HG03439 (cell line): ENCODE measurements at regions not wholly inside any gene's neighbourhood (a gene's known extent, or its start where the extent isn't known, plus 50 kb on each side); places are given as distances from the start of the nearest gene placed in this dataset.

ENCODE experiments used
- ATAC-seq: cut with Tn5 transposase; IDR thresholded peaks from one replicate; pipeline ENCODE4 v1.9.1; 2021; ENCODE audit warnings: mild to moderate bottlenecking, moderate library complexity; ENCODE audit not compliant: unreplicated experiment

DNA sequence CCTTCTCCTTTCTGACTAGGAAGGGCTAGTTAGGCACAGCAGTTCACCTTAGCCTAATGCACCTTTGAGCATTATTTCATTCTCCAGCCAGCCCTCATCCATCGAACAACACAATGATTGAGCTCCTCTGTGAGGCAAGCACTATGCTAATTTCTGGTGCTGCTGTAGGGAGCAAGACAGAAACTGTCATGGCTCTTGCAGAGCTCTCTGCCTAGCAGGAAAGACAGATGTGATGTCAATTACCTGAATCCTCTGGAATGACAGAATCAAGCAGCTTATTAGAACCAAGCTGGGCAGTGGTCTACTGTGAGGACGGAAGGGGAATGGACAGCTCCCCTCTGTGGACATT is 256.1 kb upstream of the NOCT start:
- ATAC-seq: no peak

DNA sequence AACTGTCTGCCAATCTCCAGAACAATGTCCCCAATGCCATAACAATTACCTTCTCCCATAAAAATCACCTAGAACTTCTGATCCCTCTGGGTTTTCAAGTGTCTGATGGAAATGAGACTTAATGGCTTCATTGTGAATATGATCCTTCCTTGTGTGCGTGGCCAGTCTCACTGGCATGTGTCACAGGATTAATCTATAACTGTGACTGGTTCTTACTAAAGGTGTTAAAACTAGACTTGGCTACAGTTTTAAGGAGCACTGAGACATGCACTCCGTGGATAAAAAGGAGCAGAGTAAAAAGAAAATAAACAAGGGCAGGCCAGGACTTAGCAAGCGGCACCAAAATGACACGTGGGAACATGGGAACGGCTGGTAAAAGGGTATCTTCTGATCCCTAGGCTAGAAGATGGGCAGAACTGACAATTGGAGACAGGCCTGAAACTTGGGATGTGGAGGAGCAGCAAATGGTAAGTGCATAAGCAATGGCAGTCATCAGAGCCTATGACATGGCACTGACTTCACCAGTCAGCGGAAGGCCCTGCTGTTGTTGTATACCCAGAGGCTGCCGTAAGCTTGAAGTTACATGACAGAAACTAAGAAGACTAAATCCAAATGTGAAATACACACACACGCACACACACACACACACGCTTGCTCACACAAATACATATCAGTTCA is 256.6 kb upstream of the NOCT start:
- no peak for ATAC-seq

DNA sequence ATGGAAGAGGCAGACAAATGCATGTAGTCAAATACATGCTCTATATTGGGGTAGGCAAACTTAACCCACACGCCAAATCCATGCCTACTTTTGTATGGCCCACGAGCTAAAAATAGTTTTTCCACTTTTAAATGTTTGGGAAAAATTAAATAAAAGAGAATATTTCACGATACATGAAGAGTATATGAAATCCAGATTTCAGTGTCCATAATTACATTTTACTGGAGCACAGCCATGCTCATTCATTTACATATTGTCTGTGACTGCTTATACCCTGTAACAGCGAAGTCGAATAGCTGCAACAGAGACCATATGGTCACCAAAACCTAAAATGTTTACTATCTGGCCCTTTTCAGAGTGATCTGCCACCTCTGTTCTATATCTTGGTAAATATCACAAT is 257.4 kb upstream of the NOCT start:
- ATAC-seq: no peak

DNA sequence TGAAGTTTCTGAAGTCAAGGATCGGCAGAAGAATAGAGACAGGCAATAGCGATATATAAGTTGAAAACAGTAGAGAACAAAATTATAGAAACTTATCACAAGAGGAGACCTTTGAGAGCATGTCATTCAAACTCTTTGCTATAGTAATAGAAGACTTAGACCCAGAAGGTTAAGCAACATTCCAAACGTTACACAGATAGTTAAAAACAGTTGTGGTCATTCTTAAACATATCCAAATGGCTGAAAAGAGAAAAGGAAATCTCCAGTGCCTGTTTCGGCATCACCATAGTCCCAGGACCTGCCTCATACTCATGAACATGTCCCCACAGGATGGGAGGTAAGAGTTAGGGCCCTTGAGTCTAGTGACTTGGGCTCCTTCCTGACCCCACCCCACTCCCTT is 258.1 kb upstream of the NOCT start:
- no peak for ATAC-seq

DNA sequence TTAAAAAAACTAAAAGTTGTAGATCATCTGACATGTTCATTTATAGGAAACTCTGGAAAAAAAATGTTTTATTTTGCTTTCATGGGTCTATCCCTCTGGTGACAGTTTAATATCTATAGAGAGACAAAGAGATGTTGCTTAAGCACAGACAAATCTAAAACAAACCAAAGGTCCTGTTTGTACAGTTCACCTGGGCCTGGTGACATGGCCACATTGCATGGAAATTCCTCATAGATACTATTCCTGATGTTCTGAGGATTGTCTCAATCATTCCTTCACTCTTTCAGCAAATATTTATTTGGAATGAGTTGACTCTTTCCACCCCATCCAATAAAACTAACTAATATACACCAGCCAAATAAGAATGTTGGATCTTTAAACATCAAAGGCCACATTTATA is 259.1 kb upstream of the NOCT start:
- ATAC-seq: no peak

DNA sequence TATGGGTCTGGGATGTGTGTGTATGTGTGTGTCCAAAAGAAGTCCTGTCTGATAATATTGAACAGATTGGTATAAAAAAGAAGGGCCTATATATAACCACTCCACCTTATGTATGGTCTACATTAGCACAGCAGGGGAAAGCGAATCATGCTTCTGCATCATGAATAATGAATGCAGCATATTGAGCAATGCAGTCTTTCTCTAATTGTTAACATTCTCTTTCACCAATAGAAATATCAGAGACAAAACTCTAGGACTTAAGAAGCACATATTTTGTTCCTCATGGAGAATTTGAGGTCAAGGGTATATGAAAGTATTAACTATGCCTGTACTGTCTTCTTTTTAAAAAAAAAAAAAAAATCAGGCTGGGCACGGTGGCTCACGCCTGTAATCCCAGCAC is 264.3 kb upstream of the NOCT start:
- no peak for ATAC-seq

DNA sequence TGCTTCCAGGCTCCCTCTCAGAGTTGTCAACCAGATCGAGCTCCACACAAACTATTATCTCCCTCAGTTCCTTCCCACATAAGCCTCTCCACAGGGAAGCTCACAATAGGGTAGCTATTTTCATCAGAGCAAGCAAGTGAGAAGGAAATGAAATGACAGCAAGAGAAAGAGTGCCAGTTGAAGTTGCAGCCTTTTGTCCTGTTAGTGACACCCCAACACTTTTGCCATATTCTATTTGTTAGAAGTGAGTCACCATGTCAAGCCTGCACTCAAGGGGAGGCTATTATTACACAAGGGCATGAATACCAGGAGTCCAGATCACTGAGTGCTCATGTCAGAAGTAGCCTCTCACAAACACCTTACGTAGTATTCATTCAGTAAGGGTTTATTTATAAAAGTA is 266.3 kb upstream of the NOCT start:
- ATAC-seq: no peak

DNA sequence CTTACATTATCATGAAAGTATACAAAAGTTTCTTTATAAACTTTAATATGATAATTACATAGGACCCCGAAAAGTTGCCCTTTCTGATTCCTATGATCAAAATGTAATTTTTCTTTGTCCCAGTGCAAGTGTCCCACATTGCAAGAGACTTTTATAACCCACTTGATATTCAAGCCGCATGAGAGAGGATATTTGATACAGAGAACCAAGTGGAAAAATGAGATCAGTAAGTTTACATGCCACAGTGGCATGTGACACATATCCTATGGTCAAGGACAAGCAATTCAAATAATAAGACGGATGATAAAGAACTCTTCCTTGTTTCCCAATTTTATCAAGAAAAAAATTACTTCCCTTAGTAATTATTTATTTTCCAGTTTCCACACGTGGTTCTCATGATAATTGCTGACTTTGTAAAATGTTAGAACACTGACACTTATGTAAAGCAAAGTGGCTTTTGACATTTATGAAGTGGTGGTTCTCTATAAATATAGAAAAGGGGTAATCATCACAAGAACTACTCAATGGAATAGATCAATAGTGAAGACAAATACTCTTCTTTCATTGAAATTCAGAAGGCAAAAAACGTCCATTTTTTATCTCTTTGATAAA is 273.7 kb upstream of the NOCT start:
- no peak for ATAC-seq

DNA sequence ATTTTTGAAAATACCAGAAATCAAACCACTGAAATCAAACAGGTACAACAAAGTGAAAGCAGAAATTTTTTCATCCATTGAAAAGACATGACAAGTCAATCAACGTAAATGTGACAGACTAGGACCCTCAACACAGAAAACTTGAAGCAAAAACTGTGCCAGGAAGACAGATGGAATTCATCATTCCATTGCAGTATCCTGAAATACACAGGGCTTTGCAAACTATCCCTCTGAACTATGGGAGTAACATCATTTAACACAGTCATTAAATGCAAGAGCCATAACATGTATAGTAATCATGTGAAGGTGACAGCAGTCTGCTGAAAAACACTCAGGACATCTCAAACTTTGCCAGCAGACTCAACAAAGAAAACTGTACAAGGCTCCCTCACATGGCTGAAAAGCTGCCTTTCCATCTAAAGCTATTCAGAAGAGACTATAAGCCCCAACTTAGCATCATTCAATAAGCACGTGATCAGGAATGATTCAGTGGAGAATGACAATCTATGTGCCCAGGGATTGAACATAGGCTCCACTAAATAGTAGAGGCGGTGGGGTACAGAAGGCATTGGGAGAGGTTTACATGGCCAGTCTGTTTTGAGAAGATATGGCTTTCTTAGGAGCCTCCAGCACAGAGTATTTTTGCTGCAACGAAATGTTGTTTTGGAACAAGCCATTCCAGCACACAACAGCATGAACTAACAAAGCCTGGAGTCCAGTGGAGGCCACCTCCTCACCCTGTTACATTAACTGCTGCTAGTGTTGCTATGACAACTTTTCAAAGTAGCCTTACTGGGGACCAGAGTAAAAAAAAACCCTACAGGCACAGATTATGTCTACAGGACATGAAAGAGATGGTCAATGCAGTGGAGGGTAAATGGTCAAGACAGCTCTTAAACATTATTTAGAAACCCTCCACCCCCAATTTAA is 274.5 kb upstream of the NOCT start:
- ATAC-seq: no peak

DNA sequence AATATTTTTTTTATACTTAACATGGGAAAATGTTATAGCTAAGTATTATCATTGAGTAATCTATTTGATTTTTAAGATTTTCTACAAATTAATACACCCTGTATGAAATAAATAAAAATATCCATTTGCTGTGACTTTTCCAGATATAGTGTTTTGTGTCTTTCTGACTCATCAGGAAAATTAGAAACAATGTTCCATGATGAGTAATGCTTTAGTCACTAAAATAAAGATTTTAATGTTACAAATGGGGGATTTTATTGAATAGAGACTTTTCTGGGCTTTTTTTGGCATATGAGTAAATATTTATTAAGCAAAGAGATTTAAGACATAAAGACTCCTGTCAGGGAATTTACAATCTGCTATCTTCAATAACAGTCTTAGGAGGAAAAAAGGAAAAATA is 279.2 kb upstream of the NOCT start:
- ATAC-seq: no peak

DNA sequence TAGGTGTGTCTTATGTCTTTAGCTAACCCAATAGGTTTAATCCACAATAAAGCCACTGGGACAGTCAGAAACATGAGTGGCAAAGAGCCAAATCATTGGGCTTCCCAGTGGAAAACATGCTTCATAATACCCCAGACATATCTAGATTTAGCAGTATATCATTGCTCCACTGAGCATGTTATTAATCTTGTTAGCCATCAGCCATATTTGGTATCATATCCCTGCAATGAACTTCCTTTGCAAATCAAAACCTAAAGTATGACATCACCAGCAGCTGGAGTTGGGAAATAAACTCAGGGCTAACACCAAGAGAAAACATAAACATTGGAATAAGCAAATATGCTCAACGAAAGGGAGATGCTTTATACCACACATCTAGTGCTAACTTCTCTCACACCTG is 280.8 kb upstream of the NOCT start:
- ATAC-seq: no peak

DNA sequence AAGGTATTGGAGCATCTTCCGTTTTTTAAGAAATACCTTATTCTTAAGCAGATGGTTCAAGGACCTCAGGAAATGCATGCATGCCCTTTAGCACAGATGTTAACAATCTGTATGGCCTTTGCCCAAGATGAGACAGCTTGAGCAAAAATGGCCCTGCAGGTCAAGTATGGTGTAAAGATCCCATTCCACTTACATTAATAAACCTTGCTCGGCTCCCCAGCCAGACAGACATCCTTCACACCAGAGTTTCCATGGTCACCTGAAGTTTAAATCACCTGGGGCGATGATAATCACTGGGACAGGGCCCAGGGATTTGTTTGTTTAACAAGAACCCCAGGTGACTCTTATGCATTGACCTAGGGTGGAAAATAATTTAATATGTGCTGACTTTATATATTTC is 287.0 kb upstream of the NOCT start:
- no peak for ATAC-seq

DNA sequence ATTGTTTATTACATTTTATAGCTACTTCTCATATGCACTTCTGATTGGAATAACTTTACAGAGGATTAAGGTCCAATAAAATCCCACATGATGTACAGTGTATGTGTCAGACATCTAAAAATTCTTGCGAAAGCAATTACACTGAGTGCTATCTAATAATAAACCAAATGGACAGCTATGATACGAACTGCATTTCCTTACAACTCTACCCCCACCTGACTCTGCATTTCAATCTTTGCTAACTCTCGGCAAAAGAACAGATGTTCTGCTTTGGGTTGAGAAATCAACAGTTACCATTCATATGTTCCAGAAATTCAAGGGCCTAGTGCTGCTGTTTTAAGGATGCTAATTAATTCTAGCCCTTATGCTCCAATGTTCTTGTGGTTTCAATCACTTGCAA is 287.9 kb upstream of the NOCT start:
- ATAC-seq: no peak

DNA sequence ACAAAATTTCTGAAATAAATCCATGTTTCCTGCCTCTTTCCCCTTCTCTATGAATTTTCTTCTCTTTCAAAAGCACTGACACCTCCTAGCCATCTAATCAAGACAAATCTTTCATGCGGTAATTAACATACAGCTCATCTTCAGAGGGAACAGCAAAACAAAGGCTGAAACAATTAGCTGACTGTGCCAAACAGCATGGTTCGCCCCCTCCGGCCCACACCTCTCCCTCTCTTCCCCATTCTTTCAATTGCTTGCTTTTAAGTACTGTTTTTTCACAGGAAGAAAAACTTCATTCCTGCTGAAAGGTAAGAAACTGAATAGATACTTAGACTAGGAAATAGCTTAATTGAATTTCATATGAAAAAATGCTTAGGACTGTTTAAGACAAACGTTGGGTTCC is 291.1 kb upstream of the NOCT start:
- ATAC-seq: no peak

DNA sequence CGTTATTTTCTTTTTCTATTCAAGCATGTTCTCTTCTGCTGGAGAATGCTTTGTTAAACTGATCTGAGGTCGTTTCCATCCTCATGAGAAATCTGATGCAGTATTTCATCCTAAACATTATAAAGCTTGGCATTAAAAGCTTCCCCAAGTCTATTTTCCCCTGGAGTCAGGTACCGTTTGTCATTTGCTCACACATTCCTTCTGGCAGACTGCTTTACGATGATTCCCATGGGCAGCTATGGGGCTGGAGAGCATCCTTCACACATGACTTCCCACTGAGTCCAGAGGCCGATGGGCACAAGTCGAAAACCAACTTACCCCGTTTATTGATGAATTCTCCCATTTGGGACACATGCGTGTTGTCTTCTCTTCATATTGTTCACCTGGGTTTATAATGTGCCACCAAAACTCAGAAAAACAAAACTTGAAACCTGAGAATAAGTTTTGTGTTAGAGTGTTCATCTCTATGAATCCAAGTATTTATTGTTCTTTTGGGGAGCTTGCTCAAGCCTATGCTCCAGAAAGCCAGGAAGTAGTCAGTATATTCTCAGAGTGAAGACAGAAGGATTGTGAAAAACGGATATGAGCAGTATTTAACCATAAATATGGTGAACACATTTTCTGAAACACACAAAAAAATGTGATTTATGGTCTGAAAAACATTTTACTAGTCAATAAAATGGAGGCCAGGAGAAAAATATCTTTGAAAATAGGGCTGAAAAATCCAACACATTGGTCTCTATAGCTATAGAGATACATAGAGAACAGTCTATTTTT is 298.8 kb upstream of the NOCT start:
- ATAC-seq: no peak

DNA sequence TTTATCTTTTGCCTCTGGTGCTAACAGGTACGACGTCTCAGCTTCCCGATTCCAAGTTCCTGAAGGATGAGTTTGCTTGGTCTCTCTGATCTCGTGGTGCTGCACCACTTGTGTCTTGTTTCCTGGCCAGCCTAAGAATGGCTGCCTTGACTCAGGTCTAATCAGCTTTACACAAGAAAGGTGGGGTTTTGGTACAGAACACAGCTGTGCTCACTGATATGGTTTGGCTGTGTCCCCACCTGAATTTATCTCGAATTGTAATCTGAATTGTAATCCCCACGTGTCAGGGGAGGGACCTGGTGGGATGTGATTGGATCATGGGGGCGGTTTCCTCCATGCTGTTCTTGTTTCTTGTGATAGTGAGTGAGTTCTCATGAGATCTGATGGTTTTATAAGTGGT is 305.3 kb upstream of the NOCT start:
- no peak for ATAC-seq

DNA sequence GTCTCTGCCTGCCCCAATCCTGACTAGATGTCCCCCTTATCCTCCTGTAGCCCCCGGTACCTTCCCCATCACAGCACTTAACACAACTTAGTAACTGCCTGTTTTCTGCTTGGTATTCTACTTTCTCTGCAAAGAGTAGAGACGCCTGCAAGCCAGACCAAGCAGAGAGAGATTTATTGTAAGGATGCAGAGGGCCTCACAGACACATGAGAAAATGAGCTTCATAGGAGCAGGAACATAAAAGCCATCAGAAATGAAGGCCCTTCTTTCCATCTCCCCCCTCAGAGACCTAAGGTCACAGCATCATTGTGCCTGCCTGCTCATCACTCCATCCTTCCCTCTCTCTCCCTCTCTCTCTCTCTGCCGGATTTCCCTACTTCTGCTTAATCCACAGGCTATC is 305.7 kb upstream of the NOCT start:
- no peak for ATAC-seq

DNA sequence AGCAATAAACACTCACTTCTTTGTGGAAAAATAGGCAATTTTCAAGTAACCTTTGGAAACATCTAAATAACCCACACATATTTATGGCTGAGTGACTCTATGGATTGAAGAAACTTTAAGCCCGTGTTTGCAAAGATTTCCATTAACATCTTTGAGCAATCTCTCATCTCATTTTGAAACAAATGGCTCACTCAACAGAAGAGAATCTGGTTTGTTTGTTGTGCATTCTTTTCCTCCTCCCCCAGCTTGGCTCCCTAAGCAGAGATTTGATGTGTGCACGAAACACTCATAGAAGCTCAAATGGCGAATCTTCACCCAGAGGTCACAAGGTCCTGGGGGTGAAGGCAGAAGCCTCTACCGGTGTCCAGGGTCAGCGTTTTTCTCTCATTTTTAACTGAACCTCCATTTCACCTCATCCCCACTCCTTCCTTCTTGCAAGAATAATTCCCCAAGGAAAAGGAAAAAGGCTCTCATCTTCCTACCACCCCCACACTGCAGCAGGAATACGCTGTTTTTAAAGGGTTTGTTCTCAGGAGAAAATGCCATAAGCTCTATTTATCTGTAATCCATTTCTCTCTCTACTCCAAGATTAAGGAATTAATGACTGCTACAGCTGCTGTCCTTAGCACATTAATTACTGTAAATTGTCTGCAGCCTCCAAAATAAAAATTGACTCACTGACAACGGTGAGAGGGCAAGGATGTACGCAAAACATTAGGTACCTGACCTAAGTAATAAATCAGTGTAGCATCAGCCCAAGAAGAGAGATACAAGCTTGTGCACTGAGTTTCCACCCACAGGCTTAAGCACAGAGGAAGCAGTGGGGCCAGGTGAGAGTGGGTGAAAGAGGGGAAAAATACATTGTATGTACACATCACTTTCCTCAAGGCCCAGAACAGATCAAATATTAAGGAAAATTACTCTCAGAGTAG is 307.6 kb upstream of the NOCT start:
- no peak for ATAC-seq

DNA sequence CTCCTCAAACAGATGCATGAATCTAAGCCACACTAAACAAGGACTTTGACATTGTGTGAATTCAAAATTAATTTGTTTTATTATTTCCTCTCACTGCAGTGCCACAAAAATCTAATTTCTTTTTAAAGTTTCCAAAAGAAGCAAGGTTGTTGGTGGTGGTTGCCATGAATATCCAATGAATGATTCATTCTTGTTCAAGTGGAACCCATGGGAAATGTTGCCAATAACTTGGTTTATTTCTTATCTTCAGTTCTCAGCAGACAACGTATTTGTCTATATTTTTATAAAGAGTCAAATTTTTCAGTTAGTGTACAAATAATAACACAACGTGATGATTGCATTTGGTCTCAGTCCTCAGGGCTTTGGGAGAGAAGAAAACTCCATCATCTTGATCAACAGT is 309.4 kb upstream of the NOCT start:
- ATAC-seq: no peak

DNA sequence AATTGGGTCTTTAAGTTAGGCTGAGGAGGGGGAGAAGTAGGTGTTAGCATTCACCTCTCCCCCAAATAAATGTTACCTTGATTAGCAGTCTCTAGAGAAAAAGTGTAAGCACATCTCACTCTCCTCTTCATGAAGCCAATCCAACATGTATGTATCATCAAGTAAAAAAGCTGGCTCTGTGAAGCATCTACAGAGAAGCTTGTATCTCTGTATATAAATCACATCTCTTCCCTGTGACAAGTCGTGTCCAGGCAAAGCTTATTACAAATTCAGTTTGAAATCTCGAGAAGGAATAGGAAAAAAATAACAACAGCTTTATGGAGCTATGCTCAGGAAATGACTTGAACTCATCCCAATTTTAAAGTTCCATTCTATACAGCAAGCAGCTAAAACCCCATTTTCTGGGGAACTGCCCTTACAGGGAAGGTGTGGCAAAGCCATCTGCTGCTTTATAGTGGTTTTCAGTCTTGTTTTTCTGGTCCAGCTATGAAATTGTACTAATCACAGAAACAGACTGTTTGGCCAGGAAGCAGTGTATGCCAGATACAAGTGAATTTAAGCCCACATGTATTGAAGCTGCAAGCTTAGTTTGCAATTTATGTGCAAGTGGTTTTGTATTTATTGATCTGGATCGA is 313.3 kb upstream of the NOCT start:
- no peak for ATAC-seq
